B cell (primary cell): ENCODE measurements at regions not wholly inside any gene's neighbourhood (a gene's known extent, or its start where the extent isn't known, plus 50 kb on each side); places are given as distances from the start of the nearest gene placed in this dataset.

Experiments used
- ATAC-seq: fragments of 200-7000 bp; cut with Tn5 transposase; one replicate; pipeline ENCODE4 v1.10.0; 2021; ENCODE audit warnings: low read depth, mild to moderate bottlenecking, moderate number of reproducible peaks, moderate library complexity
- CTCF ChIA-PET: fragments of 350-600 bp; sonication (Branson Sonifier 250); formaldehyde crosslinking; loops from one replicate; lab custom pipeline; 2021; ENCODE audit warnings: antibody characterized with exemption, inconsistent platforms; lab: Charles Lee
- POLR2A ChIA-PET: fragments of 350-600 bp; sonication (Branson Sonifier 250); formaldehyde crosslinking; loops from one replicate; lab custom pipeline; 2021; ENCODE audit warnings: antibody characterized with exemption; lab: Charles Lee
- DNase-seq: peaks from one replicate; pipeline ENCODE4 v3.0.0; 2013
- H2AFZ ChIP-seq: 2 replicates; pipeline ENCODE4 v1.6.1; 2012; ENCODE audit warnings: mild to moderate bottlenecking, low read depth, low read length; ENCODE audit not compliant: insufficient read depth, poor library complexity, severe bottlenecking
- H3K27ac ChIP-seq, 2 donors: 1 replicate in 1 of 2; 2 replicates in 1 of 2; pipeline ENCODE4 v1.5.1; 2012 to 2013; ENCODE audit warnings: low read length in 2 of 2, mild to moderate bottlenecking in 2 of 2, moderate library complexity in 1 of 2
- H3K27me3 ChIP-seq, 4 experiments: fragments of 200-600 bp in 1 of 4; sonication (generic) in 1 of 4; replicated peaks in 1 of 4; 1 replicate in 2 of 4; 2 replicates in 2 of 4; pipeline versions ENCODE4 v1.6.1 to v1.7.0; 2013 to 2016; ENCODE audit warnings: low read length in 3 of 4, mild to moderate bottlenecking in 2 of 4, mixed read lengths in 1 of 4, moderate library complexity in 1 of 4; ENCODE audit not compliant: insufficient read depth in 4 of 4, control insufficient read depth in 3 of 4; ENCODE audit errors: control extremely low read depth in 1 of 4
- H3K36me3 ChIP-seq, 2 experiments: replicated peaks in 1 of 2; 1 replicate in 1 of 2; 2 replicates in 1 of 2; pipeline versions ENCODE4 v1.6.1 to v1.7.1; 2013; ENCODE audit warnings: low read length in 1 of 2; ENCODE audit not compliant: insufficient read depth in 2 of 2, control insufficient read depth in 1 of 2; ENCODE audit errors: control extremely low read depth in 1 of 2, extremely low read depth in 1 of 2
- H3K4me1 ChIP-seq, 2 donors: fragments of 200-600 bp in 1 of 2; sonication (generic) in 1 of 2; 1 replicate in 1 of 2; 2 replicates in 1 of 2; pipeline versions ENCODE4 v1.5.1 to v1.6.1; 2013 to 2017; ENCODE audit warnings: low read length in 2 of 2; ENCODE audit not compliant: control insufficient read depth in 2 of 2, insufficient read depth in 2 of 2
- H3K4me2 ChIP-seq: replicated peaks from 2 replicates; pipeline ENCODE3; 2012; ENCODE audit warnings: mild to moderate bottlenecking, low read depth, low read length; ENCODE audit not compliant: poor library complexity, severe bottlenecking
- H3K4me3 ChIP-seq, 5 experiments: fragments of 200-600 bp in 1 of 5; sonication (generic) in 1 of 5; 1 replicate in 3 of 5; 2 replicates in 2 of 5; pipeline versions ENCODE4 v1.5.1 to v1.7.0; 2011 to 2016; ENCODE audit warnings: low read length in 4 of 5, mild to moderate bottlenecking in 4 of 5, low read depth in 2 of 5, control low read depth in 1 of 5, moderate library complexity in 1 of 5; ENCODE audit not compliant: insufficient read depth in 1 of 5; ENCODE audit errors: control extremely low read depth in 1 of 5, extremely low read depth in 1 of 5
- H3K79me2 ChIP-seq: fragments of 200-600 bp; sonication (generic); one replicate; pipeline ENCODE4 v1.6.0; 2016; ENCODE audit warnings: low read length; ENCODE audit not compliant: control insufficient read depth, insufficient read depth
- H3K9ac ChIP-seq: fragments of 200-600 bp; sonication (generic); 2 replicates; pipeline ENCODE4 v1.6.1; 2017; ENCODE audit warnings: mild to moderate bottlenecking, low read length, moderate library complexity
- H3K9me3 ChIP-seq, 3 donors: one replicate each; pipeline versions ENCODE4 v1.6.1 to v1.7.1; 2013; ENCODE audit warnings: low read length in 2 of 3; ENCODE audit not compliant: control insufficient read depth in 2 of 3, insufficient read depth in 1 of 3; ENCODE audit errors: control extremely low read depth in 1 of 3
- H4K20me1 ChIP-seq: 2 replicates; pipeline ENCODE4 v1.6.0; 2012; ENCODE audit warnings: mild to moderate bottlenecking, low read length; ENCODE audit not compliant: insufficient read depth, control insufficient read depth, poor library complexity, severe bottlenecking
- H3K27ac Mint-ChIP-seq: one replicate; pipeline ENCODE4 v1.8.0; 2021; ENCODE audit warnings: mixed read lengths
- H3K27me3 Mint-ChIP-seq: one replicate; pipeline ENCODE4 v1.8.0; 2021; ENCODE audit warnings: mixed read lengths
- H3K4me1 Mint-ChIP-seq: one replicate; pipeline ENCODE4 v1.8.0; 2021; ENCODE audit warnings: mixed read lengths
- H3K4me3 Mint-ChIP-seq: one replicate; pipeline ENCODE4 v1.8.0; 2021; ENCODE audit warnings: mixed read lengths
- H3K9me3 Mint-ChIP-seq: one replicate; pipeline ENCODE4 v1.8.0; 2022; ENCODE audit warnings: mixed read lengths; ENCODE audit not compliant: insufficient read depth
- CTCF ChIP-seq: fragments of 200-600 bp; IDR thresholded peaks from one replicate; pipeline ENCODE4 v1.8.0; 2022; ENCODE audit warnings: antibody characterized with exemption, mild to moderate bottlenecking
- EZH2 ChIP-seq: IDR thresholded peaks from 2 replicates; pipeline ENCODE4 v1.6.1; 2012; ENCODE audit warnings: borderline replicate concordance, low read depth, mild to moderate bottlenecking, moderate library complexity, low read length; ENCODE audit not compliant: insufficient read depth, poor library complexity, severe bottlenecking
- WGBS: methylation state at CpG from one replicate; pipeline ENCODE4 v1.1.5; 2013; ENCODE audit warnings: missing lambda C conversion rate; ENCODE audit not compliant: insufficient coverage; 5-methylcytosine and 5-hydroxymethylcytosine counted together
- intact Hi-C: fragments of 100-400 bp; cut with micrococcal nuclease; formaldehyde crosslinking; loops from one replicate; pipeline ENCODE4 v1.10.0; 2022

GRCh38 chr2:38444247-38444646 is 67.2 kb upstream of the ATL2 start:
- H3K27ac ChIP-seq = no peak overlapping the region
- WGBS = 100% methylated on average over 1 of the region's 2 CpGs
- Mint-ChIP-seq H3K4me1 (no peaks in the 10 kb centered on the region), H3K4me3 (no peak overlapping the region), H3K9me3 (no peaks in the 10 kb centered on the region), H3K27me3 (peaks cover 31% of the 10 kb centered on the region), H3K27ac (no peak overlapping the region)
- H3K4me3 ChIP-seq = no peak overlapping the region
- ChIA-PET CTCF (no interaction called here), POLR2A (no interaction called here)
- H3K27me3 ChIP-seq = peaks cover 0 to 9% (median 0%) of the 10 kb centered on the region in 4 experiments
- TF ChIP-seq EZH2 (no peak), CTCF (no peak)
- H3K4me1 ChIP-seq = no peaks in the 10 kb centered on the region
- DNase-seq (no peak), ATAC-seq (no peak)
- H3K4me2 ChIP-seq = no peak overlapping the region
- no peaks in the 10 kb centered on the region for H4K20me1 ChIP-seq
- H2AFZ ChIP-seq = no peak overlapping the region
- H3K9me3 ChIP-seq = no peaks in the 10 kb centered on the region
- no peak overlapping the region for H3K9ac ChIP-seq
- intact Hi-C loops = no loop called here
- no peaks in the 10 kb centered on the region for H3K36me3 ChIP-seq
- no peaks in the 10 kb centered on the region for H3K79me2 ChIP-seq

GRCh38 chr2:38442643-38443541 is 65.8 kb upstream of the ATL2 start:
- H3K27me3 ChIP-seq = peaks cover 0 to 9% (median 0%) of the 10 kb centered on the region in 4 experiments
- H3K9me3 Mint-ChIP-seq = no peaks in the 10 kb centered on the region
- no peak overlapping the region for H3K4me3 ChIP-seq
- H3K9ac ChIP-seq = no peak overlapping the region
- intact Hi-C loops = no loop called here
- no peaks in the 10 kb centered on the region for H3K9me3 ChIP-seq
- TF ChIP-seq CTCF = no peak
- no peak for TF ChIP-seq EZH2
- CTCF ChIA-PET = no interaction called here
- H3K36me3 ChIP-seq = no peaks in the 10 kb centered on the region
- ATAC-seq = no peak
- no peak overlapping the region for H3K27ac ChIP-seq
- no peaks in the 10 kb centered on the region for H3K4me1 Mint-ChIP-seq
- H2AFZ ChIP-seq = no peak overlapping the region
- POLR2A ChIA-PET = no interaction called here
- H3K4me2 ChIP-seq = no peak overlapping the region
- no peak overlapping the region for H3K4me3 Mint-ChIP-seq
- no peak overlapping the region for H3K27ac Mint-ChIP-seq
- 56% methylated on average over 4 of the region's 8 CpGs for WGBS
- no peaks in the 10 kb centered on the region for H4K20me1 ChIP-seq
- H3K27me3 Mint-ChIP-seq = peaks cover 31% of the 10 kb centered on the region
- DNase-seq = no peak
- H3K79me2 ChIP-seq = no peaks in the 10 kb centered on the region
- H3K4me1 ChIP-seq = no peaks in the 10 kb centered on the region
